ENCODE measurements at regions not wholly inside any gene's neighbourhood (a gene's known extent, or its start where the extent isn't known, plus 50 kb on each side); places are given as distances from the start of the nearest gene placed in this dataset.

GRCh38 chr12:9388379-9388778 lies 180.2 kb upstream of the PZP start:
- Histone ChIP-seq H3K4me3 (ENCODE audit: low read length) (no peak overlapping the region), H3K4me1 (ENCODE audit: control insufficient read depth, insufficient read depth, low read length) (no peaks in the 10 kb centered on the region), H3K36me3 (ENCODE audit: control insufficient read depth, insufficient read depth, low read length, severe bottlenecking) (no peaks in the 10 kb centered on the region), H3K27me3 (replicated peaks; ENCODE audit: control insufficient read depth, insufficient read depth, low read length) (peaks cover 15% of the 10 kb centered on the region), H3K9me3 (ENCODE audit: control insufficient read depth, low read length) (no peaks in the 10 kb centered on the region), H3K9ac (ENCODE audit: low read length) (no peak overlapping the region)
- DNase-seq (ENCODE audit: low read depth): no peak

GRCh38 chr12:9387450-9387849 lies 179.3 kb upstream of the PZP start:
- Histone ChIP-seq H3K4me3 (ENCODE audit: low read length) (no peak overlapping the region), H3K9me3 (ENCODE audit: control insufficient read depth, low read length) (no peaks in the 10 kb centered on the region), H3K9ac (ENCODE audit: low read length) (no peak overlapping the region), H3K27me3 (replicated peaks; ENCODE audit: control insufficient read depth, insufficient read depth, low read length) (peaks cover 12% of the 10 kb centered on the region), H3K36me3 (ENCODE audit: control insufficient read depth, insufficient read depth, low read length, severe bottlenecking) (no peaks in the 10 kb centered on the region), H3K4me1 (ENCODE audit: control insufficient read depth, insufficient read depth, low read length) (no peaks in the 10 kb centered on the region)
- DNase-seq (ENCODE audit: low read depth): no peak

GRCh38 chr12:9383585-9383984 lies 175.4 kb upstream of the PZP start:
- Histone ChIP-seq H3K36me3 (ENCODE audit: control insufficient read depth, insufficient read depth, low read length, severe bottlenecking) (no peaks in the 10 kb centered on the region), H3K4me3 (ENCODE audit: low read length) (no peak overlapping the region), H3K9me3 (ENCODE audit: control insufficient read depth, low read length) (no peaks in the 10 kb centered on the region), H3K4me1 (ENCODE audit: control insufficient read depth, insufficient read depth, low read length) (peaks cover 6% of the 10 kb centered on the region), H3K9ac (ENCODE audit: low read length) (no peak overlapping the region), H3K27me3 (replicated peaks; ENCODE audit: control insufficient read depth, insufficient read depth, low read length) (peaks cover 8% of the 10 kb centered on the region)
- no peak for DNase-seq (ENCODE audit: low read depth)

GRCh38 chr12:9381619-9382018 lies 173.4 kb upstream of the PZP start:
- H3K4me3 ChIP-seq (ENCODE audit: low read length): no peak overlapping the region
- no peaks in the 10 kb centered on the region for H3K9me3 ChIP-seq (ENCODE audit: control insufficient read depth, low read length)
- DNase-seq (ENCODE audit: low read depth): no peak
- no peak overlapping the region for H3K9ac ChIP-seq (ENCODE audit: low read length)
- peaks cover 6% of the 10 kb centered on the region for H3K4me1 ChIP-seq (ENCODE audit: control insufficient read depth, insufficient read depth, low read length)
- no peaks in the 10 kb centered on the region for H3K36me3 ChIP-seq (ENCODE audit: control insufficient read depth, insufficient read depth, low read length, severe bottlenecking)
- peaks cover 22% of the 10 kb centered on the region for H3K27me3 ChIP-seq (replicated peaks; ENCODE audit: control insufficient read depth, insufficient read depth, low read length)

- no peak overlapping the region for H3K4me3 ChIP-seq (ENCODE audit: low read length)
- H3K36me3 ChIP-seq (ENCODE audit: control insufficient read depth, insufficient read depth, low read length, severe bottlenecking): no peaks in the 10 kb centered on the region
- no peak for DNase-seq (ENCODE audit: low read depth)
- no peaks in the 10 kb centered on the region for H3K9me3 ChIP-seq (ENCODE audit: control insufficient read depth, low read length)
- peaks cover 6% of the 10 kb centered on the region for H3K4me1 ChIP-seq (ENCODE audit: control insufficient read depth, insufficient read depth, low read length)
- peaks cover 29% of the 10 kb centered on the region for H3K27me3 ChIP-seq (replicated peaks; ENCODE audit: control insufficient read depth, insufficient read depth, low read length)
- H3K9ac ChIP-seq (ENCODE audit: low read length): no peak overlapping the region
These were observed 172.5 kb upstream of the PZP start for GRCh38 chr12:9380650-9381049.

- no peak overlapping the region for H3K4me3 ChIP-seq (ENCODE audit: low read length)
- peaks cover 6% of the 10 kb centered on the region for H3K4me1 ChIP-seq (ENCODE audit: control insufficient read depth, insufficient read depth, low read length)
- no peaks in the 10 kb centered on the region for H3K9me3 ChIP-seq (ENCODE audit: control insufficient read depth, low read length)
- H3K36me3 ChIP-seq (ENCODE audit: control insufficient read depth, insufficient read depth, low read length, severe bottlenecking): no peaks in the 10 kb centered on the region
- H3K27me3 ChIP-seq (replicated peaks; ENCODE audit: control insufficient read depth, insufficient read depth, low read length): peaks cover 37% of the 10 kb centered on the region
- H3K9ac ChIP-seq (ENCODE audit: low read length): no peak overlapping the region
- no peak for DNase-seq (ENCODE audit: low read depth)
These were observed 171.0 kb upstream of the PZP start for GRCh38 chr12:9379023-9379742.

GRCh38 chr12:9378430-9378835 lies 170.2 kb upstream of the PZP start:
- Histone ChIP-seq H3K4me3 (ENCODE audit: low read length) (no peak overlapping the region), H3K9me3 (ENCODE audit: control insufficient read depth, low read length) (no peaks in the 10 kb centered on the region), H3K9ac (ENCODE audit: low read length) (no peak overlapping the region), H3K4me1 (ENCODE audit: control insufficient read depth, insufficient read depth, low read length) (peaks cover 6% of the 10 kb centered on the region), H3K27me3 (replicated peaks; ENCODE audit: control insufficient read depth, insufficient read depth, low read length) (peaks cover 37% of the 10 kb centered on the region), H3K36me3 (ENCODE audit: control insufficient read depth, insufficient read depth, low read length, severe bottlenecking) (no peaks in the 10 kb centered on the region)
- DNase-seq (ENCODE audit: low read depth): no peak

- Histone ChIP-seq H3K4me1 (ENCODE audit: control insufficient read depth, insufficient read depth, low read length) (no peaks in the 10 kb centered on the region), H3K27me3 (replicated peaks; ENCODE audit: control insufficient read depth, insufficient read depth, low read length) (peaks cover 29% of the 10 kb centered on the region), H3K9me3 (ENCODE audit: control insufficient read depth, low read length) (no peaks in the 10 kb centered on the region), H3K4me3 (ENCODE audit: low read length) (no peak overlapping the region), H3K36me3 (ENCODE audit: control insufficient read depth, insufficient read depth, low read length, severe bottlenecking) (no peaks in the 10 kb centered on the region), H3K9ac (ENCODE audit: low read length) (no peak overlapping the region)
- DNase-seq (ENCODE audit: low read depth): peak; percentile 13
These were observed 164.0 kb upstream of the PZP start for GRCh38 chr12:9372202-9372601.

GRCh38 chr12:9367828-9368227 lies 159.6 kb upstream of the PZP start:
- H3K36me3 ChIP-seq (ENCODE audit: control insufficient read depth, insufficient read depth, low read length, severe bottlenecking): no peaks in the 10 kb centered on the region
- no peaks in the 10 kb centered on the region for H3K4me1 ChIP-seq (ENCODE audit: control insufficient read depth, insufficient read depth, low read length)
- no peak for DNase-seq (ENCODE audit: low read depth)
- H3K9me3 ChIP-seq (ENCODE audit: control insufficient read depth, low read length): no peaks in the 10 kb centered on the region
- H3K4me3 ChIP-seq (ENCODE audit: low read length): no peak overlapping the region
- H3K9ac ChIP-seq (ENCODE audit: low read length): no peak overlapping the region
- H3K27me3 ChIP-seq (replicated peaks; ENCODE audit: control insufficient read depth, insufficient read depth, low read length): peaks cover 13% of the 10 kb centered on the region

GRCh38 chr12:9367201-9367600 lies 159.0 kb upstream of the PZP start:
- Histone ChIP-seq H3K4me3 (ENCODE audit: low read length) (no peak overlapping the region), H3K27me3 (replicated peaks; ENCODE audit: control insufficient read depth, insufficient read depth, low read length) (peaks cover 13% of the 10 kb centered on the region), H3K9me3 (ENCODE audit: control insufficient read depth, low read length) (no peaks in the 10 kb centered on the region), H3K4me1 (ENCODE audit: control insufficient read depth, insufficient read depth, low read length) (no peaks in the 10 kb centered on the region), H3K36me3 (ENCODE audit: control insufficient read depth, insufficient read depth, low read length, severe bottlenecking) (no peaks in the 10 kb centered on the region), H3K9ac (ENCODE audit: low read length) (no peak overlapping the region)
- no peak for DNase-seq (ENCODE audit: low read depth)

- no peaks in the 10 kb centered on the region for H3K9me3 ChIP-seq (ENCODE audit: control insufficient read depth, low read length)
- no peak overlapping the region for H3K9ac ChIP-seq (ENCODE audit: low read length)
- DNase-seq (ENCODE audit: low read depth): peak; percentile 6
- H3K36me3 ChIP-seq (ENCODE audit: control insufficient read depth, insufficient read depth, low read length, severe bottlenecking): no peaks in the 10 kb centered on the region
- no peak overlapping the region for H3K4me3 ChIP-seq (ENCODE audit: low read length)
- H3K27me3 ChIP-seq (replicated peaks; ENCODE audit: control insufficient read depth, insufficient read depth, low read length): peaks cover 22% of the 10 kb centered on the region
- H3K4me1 ChIP-seq (ENCODE audit: control insufficient read depth, insufficient read depth, low read length): no peaks in the 10 kb centered on the region
These were observed 157.1 kb upstream of the PZP start for GRCh38 chr12:9365296-9365695.
